GM21390 (cell line): ENCODE measurements at regions not wholly inside any gene's neighbourhood (a gene's known extent, or its start where the extent isn't known, plus 50 kb on each side); places are given as distances from the start of the nearest gene placed in this dataset.

Experiments
- ATAC-seq: cut with Tn5 transposase; IDR thresholded peaks from one replicate; pipeline ENCODE4 v1.9.1; 2021; ENCODE audit not compliant: unreplicated experiment

- ATAC-seq = no peak
Measured at GRCh38 chr1:38270849-38271633, 224.4 kb upstream of the POU3F1 start.

- ATAC-seq = no peak
Measured at GRCh38 chr1:38269923-38270848, 223.6 kb upstream of the POU3F1 start.

DNA sequence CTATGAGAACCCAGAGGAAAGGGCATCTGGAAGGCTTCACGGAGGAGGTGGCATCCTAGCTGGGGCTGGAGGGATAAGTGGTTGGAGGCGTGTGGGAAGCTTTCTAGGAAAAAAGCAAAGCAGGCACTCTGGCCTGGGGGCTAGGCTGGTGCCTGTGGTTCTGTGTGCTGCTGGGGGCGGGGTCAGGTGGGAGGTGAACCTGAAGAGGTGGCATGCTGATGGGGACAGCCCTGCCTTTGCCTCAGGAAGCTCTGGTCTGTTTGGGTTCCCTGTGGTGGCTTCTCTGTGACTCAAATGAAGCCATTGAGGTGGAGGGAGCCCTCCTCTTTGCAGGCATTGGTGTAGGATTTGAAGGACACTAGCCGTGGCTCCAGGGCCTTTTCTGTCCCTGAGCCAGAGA, 221.6 kb upstream of the POU3F1 start:
- ATAC-seq = no peak

DNA sequence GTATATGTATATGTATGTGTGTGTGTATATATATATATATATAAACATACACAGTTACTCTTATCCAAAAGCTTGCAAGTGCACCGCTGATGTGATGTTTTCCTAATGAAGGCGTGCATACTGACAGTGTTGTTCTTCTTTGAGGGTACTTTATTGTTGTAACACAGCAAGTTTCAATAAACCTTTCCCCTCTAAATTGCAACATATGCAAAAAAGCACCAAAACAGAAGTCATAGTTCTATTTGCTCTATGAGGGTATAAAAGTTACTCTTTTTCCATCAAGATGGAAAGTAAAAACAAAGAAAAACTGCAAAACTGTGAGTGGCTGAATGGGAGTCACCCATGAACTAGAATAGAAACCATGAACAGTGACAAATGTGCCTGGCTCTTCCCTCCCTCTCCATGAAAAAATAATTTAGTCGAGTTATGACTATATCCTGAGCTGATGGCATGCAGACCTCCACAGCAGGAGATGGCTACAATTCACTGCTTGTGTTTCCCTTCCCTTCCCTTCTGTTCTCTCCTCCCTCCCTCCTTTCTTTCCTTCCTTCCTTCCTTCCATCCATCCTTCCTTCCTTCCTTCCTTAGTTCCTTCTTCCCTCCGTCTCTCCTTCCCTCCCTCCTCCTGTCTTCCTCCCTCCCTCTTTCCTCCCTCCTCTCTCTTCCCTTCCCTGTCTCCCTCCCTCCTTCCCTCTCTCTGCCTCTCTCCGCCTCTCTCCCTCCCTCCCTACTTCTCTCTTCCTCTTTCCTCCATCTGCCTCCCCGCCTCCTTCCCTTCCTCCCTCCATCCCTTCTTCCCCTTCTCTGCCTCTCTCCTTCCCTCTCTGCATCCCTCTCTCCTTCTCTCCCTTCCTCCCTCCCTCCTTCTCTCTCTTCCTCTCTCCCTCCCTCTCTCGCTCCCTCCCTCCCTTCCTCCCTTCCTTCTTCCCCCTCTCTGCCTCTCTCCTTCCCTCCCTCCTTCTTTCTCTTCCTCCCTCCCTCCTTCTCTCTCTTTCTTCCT, 220.7 kb upstream of the POU3F1 start:
- no peak for ATAC-seq

GRCh38 chr1:38266197-38266520, 219.6 kb upstream of the POU3F1 start:
- ATAC-seq = no peak

- no peak for ATAC-seq
Measured at GRCh38 chr1:38265293-38266196, 219.0 kb upstream of the POU3F1 start.

- ATAC-seq = no peak
Measured at GRCh38 chr1:38263438-38263837, 216.8 kb upstream of the POU3F1 start.

GRCh38 chr1:38261574-38261973, 215.0 kb upstream of the POU3F1 start:
- ATAC-seq = no peak

DNA sequence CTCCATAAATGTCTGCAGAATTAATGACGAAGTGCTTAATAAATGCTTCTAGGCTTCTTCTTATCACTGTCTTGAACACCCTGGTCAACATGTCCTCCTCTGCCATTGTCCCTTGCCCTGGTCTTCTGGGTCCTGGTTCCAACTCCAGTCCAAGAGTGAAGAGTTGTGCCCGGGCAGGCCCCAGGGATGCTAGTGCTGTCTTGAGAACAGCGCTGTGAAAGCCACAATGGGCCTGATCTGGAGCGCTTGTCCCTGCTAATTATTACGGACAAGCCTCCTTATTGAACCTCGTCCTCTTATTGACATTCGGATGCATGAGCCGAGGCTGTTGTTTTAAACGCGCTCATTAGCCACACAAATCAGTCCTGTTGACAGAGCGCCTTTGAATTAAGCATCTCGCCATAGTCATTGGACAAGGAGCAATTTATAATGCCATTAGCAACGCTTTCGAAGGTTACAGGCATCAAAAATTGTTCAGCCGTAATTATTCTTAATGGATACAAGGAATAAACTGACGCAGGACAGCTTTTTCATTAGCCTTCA, 211.6 kb upstream of the POU3F1 start:
- ATAC-seq = no peak

DNA sequence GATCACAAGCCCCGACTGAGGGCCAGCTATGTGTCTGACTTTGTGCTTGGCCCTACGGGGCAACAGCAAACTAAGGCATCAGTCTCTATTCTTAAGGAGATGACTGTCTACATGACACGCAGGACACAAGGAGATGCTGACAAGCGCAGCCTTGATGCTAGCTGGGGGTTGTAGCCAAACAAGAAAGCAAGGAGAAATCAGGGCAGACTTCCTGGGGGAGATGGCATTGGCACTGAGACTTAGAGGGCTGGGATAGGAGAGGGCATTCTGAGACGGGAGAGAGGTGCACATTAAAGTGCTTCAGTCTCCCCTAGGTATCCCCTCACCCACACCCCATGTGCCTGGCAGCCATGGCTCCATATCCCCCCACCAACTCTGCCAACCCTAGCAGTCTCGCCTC, 210.8 kb upstream of the POU3F1 start:
- no peak for ATAC-seq

DNA sequence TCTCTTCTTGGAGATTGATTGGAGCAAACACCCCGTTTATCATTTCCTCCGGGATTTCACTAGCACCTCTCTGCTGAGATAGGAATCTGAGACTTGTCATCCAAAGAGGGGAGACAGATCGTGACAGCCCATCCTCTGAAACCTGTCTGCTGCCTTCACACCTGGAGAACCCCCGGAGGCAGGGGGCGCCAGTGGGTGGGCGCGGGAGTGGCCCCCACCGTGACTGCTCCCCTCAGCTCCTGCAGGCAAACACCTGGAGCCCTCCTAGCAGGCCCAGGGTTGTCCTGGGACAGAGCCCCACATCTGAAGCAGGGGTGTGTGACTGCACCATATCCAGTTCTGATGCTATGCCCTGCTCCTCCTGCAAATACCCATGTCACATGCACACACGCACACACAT, 209.5 kb upstream of the POU3F1 start:
- no peak for ATAC-seq

- ATAC-seq = no peak
Measured at GRCh38 chr1:38253314-38253713, 206.7 kb upstream of the POU3F1 start.

DNA sequence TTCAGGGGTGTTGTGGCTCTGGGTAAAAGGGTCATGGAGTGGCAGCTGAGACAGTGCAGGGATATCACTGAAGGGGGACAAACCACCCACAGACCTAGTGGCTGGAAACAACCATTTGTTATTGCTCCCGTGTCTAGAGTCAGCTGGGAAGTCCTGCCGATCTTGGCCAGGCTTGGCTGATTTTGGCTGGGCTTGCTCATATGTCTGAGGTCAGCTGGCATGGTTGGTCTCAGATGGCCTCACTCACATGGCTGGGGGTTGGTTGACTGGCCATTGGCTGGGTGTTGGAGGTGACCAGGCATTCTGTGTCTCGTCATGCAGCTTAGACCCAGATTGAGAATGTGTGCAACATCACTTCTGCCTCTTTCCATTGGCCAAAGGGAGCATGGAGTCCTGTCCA, 203.8 kb upstream of the POU3F1 start:
- ATAC-seq = no peak

- no peak for ATAC-seq
Measured at GRCh38 chr1:38249001-38249400, 202.4 kb upstream of the POU3F1 start.

- no peak for ATAC-seq
Measured at GRCh38 chr1:38246955-38247952, 200.7 kb upstream of the POU3F1 start.

- no peak for ATAC-seq
Measured at GRCh38 chr1:38244218-38244845, 197.7 kb upstream of the POU3F1 start.

GRCh38 chr1:38243106-38243505, 196.5 kb upstream of the POU3F1 start:
- no peak for ATAC-seq

DNA sequence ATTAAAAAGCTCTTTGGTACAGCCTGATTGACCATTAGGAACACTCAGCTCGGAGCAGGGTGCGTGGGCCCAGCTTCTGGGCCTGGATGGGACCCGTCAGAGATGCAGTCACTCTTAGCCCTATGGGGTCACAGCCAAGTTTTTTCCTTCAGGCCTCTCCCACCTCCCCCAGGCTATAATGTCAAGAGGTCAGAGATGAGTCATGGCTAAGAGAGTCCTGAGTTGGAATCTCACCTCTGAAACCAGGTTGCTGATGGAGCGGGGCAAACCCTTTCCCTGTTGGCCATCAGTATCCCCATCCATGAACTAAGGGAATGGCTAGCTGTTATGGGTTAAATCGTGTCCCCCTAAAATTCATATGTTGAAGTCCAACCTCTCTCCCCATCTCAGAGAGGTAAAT, 195.9 kb upstream of the POU3F1 start:
- ATAC-seq = no peak
